HG02759 (cell line): ENCODE measurements at regions not wholly inside any gene's neighbourhood (a gene's known extent, or its start where the extent isn't known, plus 50 kb on each side); places are given as distances from the start of the nearest gene placed in this dataset.
"Not testable (repeated sequence)": the region's sequence is repeated elsewhere in the genome, so short reads cannot be mapped to it uniquely, and the experiment has no call there.

Experiments used
- ATAC-seq: cut with Tn5 transposase; IDR thresholded peaks from one replicate; pipeline ENCODE4 v1.9.1; 2021; ENCODE audit warnings: mild to moderate bottlenecking, moderate library complexity; ENCODE audit not compliant: unreplicated experiment

- no peak for ATAC-seq
Measured at GRCh38 chr14:77985211-77985615, 185.0 kb upstream of the NRXN3 start.

GRCh38 chr14:77986773-77987172, 183.4 kb upstream of the NRXN3 start:
- no peak for ATAC-seq

- ATAC-seq, result no peak
Measured at GRCh38 chr14:77988096-77988870, 181.9 kb upstream of the NRXN3 start.

DNA sequence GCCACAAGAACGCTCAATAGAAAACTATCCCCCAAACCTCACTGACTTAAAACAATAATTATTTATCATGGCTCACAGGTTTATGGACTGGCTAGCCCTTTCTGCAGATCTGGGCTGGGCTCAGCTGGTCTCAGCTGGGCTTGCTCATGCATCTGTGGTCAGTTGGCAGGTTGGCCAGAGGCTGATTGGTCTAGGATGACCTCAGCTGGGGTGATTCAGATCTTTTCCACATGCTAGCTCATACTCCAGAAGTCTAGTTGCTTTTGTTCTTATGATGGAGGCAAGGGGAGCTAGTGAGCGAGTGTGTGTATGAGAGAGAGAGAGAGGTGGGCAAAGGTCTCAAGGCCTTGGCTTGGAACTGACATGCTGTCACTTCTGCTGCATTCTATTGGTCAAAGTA, 181.2 kb upstream of the NRXN3 start:
- ATAC-seq, result no peak

- ATAC-seq, result no peak
Measured at GRCh38 chr14:77989441-77989991, 180.7 kb upstream of the NRXN3 start.

GRCh38 chr14:77990337-77990736, 179.8 kb upstream of the NRXN3 start:
- ATAC-seq, result no peak

DNA sequence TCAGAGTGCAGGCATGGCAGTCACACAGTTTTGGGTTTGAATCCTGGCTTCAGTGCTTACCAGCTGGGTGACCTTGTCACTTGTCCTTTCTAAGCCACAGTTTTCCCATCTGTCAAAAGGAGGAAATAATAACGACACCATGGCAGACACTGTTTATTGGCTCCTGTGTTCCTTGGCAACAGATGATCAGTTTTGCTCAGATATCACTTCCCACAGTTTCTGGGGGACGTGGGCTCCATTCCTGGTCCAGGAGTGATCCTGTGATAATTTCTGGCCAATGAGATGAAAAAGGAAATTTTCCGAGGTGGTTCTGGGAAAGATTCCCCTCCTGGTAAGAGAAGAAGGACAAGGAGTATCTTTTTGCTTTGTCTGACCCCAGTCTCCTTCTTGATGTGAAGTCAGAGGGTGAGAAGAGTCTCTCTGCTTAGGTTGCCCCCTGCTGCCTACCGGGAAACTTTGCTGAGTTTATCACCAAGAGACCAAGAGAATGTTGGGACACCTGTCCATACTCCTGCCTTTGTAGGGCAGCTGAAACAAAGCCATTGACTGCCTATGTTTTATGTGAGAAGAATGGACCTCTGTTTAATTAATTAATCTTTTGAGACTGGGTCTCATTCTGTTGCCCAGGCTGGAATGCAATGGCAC, 178.9 kb upstream of the NRXN3 start:
- no peak for ATAC-seq

GRCh38 chr14:78005325-78005724, 164.8 kb upstream of the NRXN3 start:
- peak; percentile 98 for ATAC-seq

DNA sequence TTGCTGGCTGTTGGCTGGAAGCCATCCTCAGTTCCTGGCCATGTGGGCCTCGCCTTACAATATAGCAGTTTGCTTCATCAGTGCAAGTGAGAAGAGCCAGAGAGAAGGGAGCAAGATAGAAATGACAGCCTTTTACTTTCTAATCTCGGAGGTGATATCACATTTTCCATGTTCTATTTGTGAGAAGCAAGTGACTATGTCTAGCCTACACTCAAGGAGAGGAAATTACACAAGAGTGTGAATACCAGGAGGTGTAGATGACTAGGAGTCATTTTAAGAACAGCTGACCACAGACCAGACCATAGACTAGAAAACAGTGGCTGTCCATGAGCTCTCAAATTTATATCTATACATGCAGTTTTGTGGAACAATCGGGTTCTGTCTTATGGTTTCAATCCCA, 163.0 kb upstream of the NRXN3 start:
- ATAC-seq, result no peak

DNA sequence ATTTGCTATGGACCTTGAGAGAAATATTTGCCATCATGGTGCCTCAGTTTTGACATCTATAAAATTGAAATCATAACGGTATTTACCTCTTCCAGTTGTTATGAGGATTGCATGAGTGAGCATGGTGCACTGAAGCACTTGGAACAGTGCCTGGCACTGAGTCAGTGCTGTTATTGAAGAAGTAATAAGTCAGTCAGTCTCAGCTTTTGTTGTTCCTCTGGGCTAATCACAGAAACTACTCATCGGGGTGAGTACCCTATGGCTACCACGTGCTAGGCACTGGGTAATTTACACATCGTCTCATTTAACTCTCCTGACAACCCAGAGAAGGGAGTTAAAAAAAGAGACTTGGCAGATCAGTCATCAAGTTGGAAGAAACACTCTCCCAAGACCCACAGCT, 159.5 kb upstream of the NRXN3 start:
- ATAC-seq, result no peak

DNA sequence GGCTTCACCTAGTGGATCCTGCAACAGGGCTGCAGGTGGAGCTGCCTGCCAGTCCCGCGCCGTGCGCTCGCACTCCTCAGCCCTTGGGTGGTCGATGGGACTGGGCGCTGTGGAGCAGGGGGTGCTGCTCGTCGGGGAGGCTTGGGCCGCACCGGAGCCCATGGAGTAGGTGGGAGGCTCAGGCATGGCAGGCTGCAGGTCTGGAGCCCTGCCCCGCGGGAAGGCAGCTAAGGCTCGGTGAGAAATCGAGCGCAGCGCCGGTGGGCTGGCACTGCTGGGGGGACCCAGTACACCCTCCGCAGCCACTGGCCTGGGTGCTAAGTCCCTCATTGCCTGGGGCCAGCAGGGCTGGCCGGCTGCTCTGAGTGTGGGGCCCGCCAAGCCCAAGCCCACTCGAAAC, 156.3 kb upstream of the NRXN3 start:
- ATAC-seq, result not testable (repeated sequence)

- no peak for ATAC-seq
Measured at GRCh38 chr14:78016532-78016931, 153.6 kb upstream of the NRXN3 start.

GRCh38 chr14:78018283-78018682, 151.9 kb upstream of the NRXN3 start:
- ATAC-seq, result peak; percentile 57

DNA sequence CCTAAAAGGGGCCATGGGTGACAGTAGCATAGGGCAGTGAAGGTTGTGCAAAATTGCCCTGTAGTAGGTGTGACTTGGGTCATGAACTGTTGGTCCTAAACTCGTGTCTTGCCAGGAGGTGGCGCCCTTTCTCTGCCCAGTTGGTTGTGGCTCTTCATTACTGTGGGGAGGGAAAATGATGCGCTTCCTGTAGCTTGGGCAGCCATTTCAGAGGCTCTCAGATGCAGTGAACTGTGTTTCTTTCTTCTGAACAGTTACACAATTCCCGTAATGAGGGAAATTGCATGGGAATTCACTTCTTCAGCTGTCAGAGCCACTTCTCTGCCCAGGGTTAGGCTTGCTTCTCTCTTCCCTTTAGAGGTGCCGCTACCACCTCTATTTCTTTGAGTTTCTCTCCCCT, 148.1 kb upstream of the NRXN3 start:
- peak; percentile 89 for ATAC-seq

DNA sequence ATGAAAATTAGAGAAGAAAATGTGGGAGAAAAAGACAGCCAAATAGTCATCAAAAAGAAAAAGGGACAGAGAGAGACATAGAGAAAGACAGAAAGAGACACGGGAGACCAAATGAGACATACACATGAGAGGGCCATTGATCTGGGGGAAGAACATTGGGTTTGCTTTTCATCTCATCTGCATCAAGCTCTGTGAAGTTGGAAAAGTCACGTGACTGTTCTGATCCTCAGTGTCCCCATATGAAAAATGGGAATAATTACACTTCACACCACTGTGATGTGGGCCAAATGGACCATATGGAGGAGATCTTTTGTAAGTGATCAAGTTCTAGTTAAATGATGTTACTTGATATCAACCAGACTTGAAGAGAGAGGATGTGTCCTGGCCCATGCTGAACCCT, 147.1 kb upstream of the NRXN3 start:
- no peak for ATAC-seq

DNA sequence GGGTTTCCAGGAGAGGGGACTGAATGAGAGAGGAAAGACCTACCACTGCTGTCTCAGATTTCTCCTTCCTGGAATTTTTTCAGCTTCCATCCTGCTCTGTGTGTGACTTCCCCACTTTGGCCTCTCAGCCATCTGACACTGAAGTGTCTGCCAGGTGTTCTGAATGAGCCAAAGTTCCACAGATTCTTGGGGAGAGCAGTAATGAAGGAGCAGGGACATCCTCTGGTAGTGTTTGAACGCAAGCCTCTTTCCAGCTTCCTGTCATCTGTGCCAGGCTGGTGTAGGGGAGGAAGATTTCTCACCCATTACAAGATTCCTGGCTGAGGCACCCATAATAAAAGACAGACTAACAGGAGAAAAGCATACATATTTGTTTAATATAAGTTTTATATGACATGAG, 141.7 kb upstream of the NRXN3 start:
- ATAC-seq, result no peak

- ATAC-seq, result no peak
Measured at GRCh38 chr14:78029601-78030372, 140.4 kb upstream of the NRXN3 start.

- ATAC-seq, result no peak
Measured at GRCh38 chr14:78043349-78043748, 126.8 kb upstream of the NRXN3 start.

DNA sequence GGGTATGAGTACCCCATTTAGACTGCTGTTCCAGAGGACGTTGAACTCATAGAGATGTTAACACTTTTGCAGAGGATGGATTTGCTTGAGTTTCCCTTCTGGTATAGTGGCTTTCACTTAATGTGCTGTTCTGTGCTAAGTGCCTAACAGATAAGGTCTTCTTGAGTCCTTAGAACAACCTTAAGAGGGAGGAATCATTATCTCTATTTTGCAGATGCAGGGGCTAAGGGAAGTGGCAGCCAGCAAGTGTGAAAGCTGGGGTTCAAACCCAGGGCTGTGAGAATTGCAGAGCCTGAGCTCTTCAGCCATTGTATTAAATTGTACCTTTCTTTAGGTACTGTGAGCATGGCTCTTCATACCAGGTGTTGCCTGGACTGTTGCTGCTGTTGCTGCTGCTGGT, 122.1 kb upstream of the NRXN3 start:
- no peak for ATAC-seq

DNA sequence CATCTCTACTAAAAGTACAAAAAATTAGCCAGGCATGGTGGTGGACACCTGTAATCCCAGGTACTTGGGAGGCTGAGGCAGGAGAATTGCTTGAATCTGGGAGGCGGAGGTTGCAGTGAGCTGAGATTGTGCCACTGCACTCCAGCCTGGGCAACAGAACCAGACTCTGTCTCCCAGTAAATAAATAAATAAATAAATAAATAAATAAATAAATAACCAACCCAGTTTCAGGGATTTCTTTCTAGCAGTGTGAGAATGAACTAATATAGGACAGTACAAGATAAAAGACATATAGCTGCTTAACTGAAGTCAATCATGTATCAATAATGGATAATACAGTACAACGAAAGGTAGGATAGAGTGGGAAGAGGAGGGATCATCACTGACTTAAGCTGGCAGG, 113.3 kb upstream of the NRXN3 start:
- ATAC-seq, result not testable (repeated sequence)

DNA sequence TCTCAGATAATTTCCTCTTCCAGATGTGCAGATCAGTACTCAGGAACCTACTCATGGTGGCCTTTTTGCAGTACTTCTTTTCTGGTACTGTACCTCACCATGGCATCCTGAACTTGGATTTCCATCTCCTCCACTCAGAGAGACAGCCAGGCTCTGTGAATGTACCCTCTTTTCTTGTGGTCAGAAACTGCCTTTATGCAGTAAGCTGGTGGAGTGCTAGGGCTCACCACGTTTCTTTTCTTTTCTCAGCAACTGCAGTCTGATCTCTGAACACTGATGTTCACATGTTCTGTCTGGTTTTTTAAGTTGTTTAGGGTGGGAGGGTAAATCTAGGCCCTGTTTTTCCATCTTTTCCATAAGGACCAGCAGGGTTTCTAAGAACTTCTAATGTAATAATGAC, 99.8 kb upstream of the NRXN3 start:
- no peak for ATAC-seq
